ENCODE measurements at regions not wholly inside any gene's neighbourhood (a gene's known extent, or its start where the extent isn't known, plus 50 kb on each side); places are given as distances from the start of the nearest gene placed in this dataset.

DNA sequence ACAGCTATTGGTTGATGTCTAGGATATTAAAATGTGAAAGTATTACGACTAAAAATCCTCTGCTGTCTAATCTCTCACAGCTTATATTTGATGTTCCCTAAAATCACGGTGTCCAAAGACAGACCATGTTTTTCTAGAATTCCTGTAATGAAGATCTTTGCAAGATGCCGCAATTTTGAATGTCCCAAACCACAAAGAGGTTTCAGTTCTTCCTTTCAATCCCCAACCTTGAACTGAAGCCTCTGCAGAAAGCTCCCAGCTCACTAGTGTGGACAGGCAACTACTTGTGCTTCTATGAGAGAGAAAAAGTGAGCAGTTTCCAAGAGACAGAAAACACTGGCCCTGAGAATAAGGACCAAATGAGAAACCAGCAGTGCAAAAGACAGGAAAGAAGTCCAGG lies 370.1 kb downstream of the FOXA2 start:
- intact Hi-C loops (cut with DNase I, micrococcal nuclease): no loop called here
- H3K4me1 ChIP-seq (ENCODE audit: low read depth): no peaks in the 10 kb centered on the region
- no peak for ATAC-seq
- no peak for DNase-seq
- no peaks in the 10 kb centered on the region for H3K36me3 ChIP-seq (ENCODE audit: low read depth)
- TF ChIP-seq, protein P1, sequence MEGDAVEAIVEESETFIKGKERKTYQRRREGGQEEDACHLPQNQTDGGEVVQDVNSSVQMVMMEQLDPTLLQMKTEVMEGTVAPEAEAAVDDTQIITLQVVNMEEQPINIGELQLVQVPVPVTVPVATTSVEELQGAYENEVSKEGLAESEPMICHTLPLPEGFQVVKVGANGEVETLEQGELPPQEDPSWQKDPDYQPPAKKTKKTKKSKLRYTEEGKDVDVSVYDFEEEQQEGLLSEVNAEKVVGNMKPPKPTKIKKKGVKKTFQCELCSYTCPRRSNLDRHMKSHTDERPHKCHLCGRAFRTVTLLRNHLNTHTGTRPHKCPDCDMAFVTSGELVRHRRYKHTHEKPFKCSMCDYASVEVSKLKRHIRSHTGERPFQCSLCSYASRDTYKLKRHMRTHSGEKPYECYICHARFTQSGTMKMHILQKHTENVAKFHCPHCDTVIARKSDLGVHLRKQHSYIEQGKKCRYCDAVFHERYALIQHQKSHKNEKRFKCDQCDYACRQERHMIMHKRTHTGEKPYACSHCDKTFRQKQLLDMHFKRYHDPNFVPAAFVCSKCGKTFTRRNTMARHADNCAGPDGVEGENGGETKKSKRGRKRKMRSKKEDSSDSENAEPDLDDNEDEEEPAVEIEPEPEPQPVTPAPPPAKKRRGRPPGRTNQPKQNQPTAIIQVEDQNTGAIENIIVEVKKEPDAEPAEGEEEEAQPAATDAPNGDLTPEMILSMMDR (IDR thresholded peaks at IDR 0.05): no peak
- no peaks in the 10 kb centered on the region for H3K9me3 ChIP-seq
- no peak overlapping the region for H3K4me3 ChIP-seq

DNA sequence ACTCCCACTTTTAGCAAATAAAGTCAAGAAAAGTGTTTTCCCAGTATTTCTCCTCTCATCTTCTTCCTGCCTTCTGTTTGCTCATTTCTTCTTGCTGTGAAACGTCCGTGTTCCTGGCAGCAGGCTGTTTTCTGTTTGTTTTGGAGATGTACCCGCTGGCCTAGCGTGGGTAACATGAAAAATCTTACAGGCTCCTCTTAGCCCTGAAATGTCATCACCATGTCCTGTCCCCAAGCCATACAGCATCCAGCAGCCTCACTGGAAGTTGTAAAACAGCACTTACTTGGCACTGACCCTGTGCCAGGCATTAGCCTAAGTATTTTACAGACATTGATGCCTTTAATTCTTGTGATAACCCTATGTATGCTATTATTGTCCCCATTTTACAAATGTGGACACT lies 371.1 kb downstream of the FOXA2 start:
- Histone ChIP-seq H3K36me3 (ENCODE audit: low read depth) (no peaks in the 10 kb centered on the region), H3K4me1 (ENCODE audit: low read depth) (no peaks in the 10 kb centered on the region), H3K9me3 (no peaks in the 10 kb centered on the region), H3K4me3 (no peak overlapping the region)
- no peak for ATAC-seq
- intact Hi-C loops (cut with DNase I, micrococcal nuclease): no loop called here
- TF ChIP-seq, protein P1 (IDR thresholded peaks at IDR 0.05): no peak
- no peak for DNase-seq

DNA sequence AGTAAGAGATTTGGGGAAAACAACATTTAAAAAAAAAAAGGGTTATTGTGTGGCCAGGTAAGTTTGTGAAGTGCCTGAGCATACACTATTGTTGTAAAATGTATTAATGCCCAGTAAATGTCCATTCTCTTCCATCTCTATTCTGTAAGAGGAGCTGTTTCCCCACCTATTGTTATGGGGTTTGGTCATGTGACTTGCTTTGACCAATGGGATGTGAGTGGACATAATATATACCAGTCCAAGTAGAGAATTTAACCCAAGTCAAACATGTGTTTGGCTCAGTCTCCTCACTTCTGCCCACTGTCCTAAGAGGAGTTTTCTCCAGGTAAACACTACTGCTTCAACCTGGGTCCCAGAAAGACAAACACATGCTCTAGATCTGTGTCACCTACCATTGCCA lies 377.1 kb downstream of the FOXA2 start:
- Histone ChIP-seq H3K4me3 (no peak overlapping the region), H3K4me1 (ENCODE audit: low read depth) (no peaks in the 10 kb centered on the region), H3K9me3 (no peaks in the 10 kb centered on the region), H3K36me3 (ENCODE audit: low read depth) (no peaks in the 10 kb centered on the region)
- DNase-seq (no peak), ATAC-seq (no peak)
- TF ChIP-seq, protein P1 (IDR thresholded peaks at IDR 0.05): no peak
- intact Hi-C loops (cut with DNase I, micrococcal nuclease): no loop called here

DNA sequence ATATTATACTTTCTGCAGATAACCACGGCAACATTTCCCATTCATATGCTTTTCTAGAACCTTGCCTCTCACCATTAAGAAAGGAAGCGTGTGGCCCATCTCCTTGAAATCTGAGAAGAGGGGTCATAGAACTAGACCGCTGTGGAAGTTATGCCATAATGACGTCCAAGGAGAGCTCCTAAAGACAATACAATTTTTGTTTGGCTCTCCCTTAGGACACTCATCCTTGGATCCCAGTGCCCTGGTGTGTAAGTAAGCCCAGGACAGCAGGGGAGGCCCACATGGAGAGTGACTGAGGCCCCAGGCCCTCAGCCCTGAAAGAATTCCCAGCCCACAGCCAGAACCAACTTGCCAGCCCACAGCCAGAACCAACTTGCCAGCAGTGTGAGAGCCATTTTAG lies 379.6 kb downstream of the FOXA2 start:
- Histone ChIP-seq H3K9me3 (no peaks in the 10 kb centered on the region), H3K4me1 (ENCODE audit: low read depth) (no peaks in the 10 kb centered on the region), H3K4me3 (no peak overlapping the region), H3K36me3 (ENCODE audit: low read depth) (no peaks in the 10 kb centered on the region)
- TF ChIP-seq, protein P1 (IDR thresholded peaks at IDR 0.05): no peak
- intact Hi-C loops (cut with DNase I, micrococcal nuclease): no loop called here
- no peak for ATAC-seq
- no peak for DNase-seq

DNA sequence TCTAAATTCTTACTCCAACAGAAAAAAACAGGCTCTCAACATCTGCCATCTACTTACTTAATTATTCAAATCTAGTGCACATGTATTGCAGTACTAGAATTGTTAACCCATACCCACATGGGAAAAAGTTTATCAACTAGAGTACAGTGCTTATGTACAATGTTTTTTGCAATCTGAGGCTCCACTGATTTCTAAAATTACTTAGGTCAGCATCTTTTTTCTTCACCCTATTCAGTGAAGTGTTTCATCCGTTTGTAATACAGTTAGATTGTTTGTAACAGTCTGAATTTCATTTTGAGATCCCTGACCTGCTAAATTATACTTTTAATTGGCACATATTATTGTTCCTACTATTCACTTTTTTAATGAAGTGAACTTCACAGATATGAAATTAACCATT lies 402.2 kb downstream of the FOXA2 start:
- TF ChIP-seq, protein P1 (IDR thresholded peaks at IDR 0.05): no peak
- Histone ChIP-seq H3K4me1 (ENCODE audit: low read depth) (no peaks in the 10 kb centered on the region), H3K4me3 (no peak overlapping the region), H3K9me3 (no peaks in the 10 kb centered on the region), H3K36me3 (ENCODE audit: low read depth) (no peaks in the 10 kb centered on the region)
- ATAC-seq (no peak), DNase-seq (no peak)
- intact Hi-C loops (cut with DNase I, micrococcal nuclease): no loop called here

DNA sequence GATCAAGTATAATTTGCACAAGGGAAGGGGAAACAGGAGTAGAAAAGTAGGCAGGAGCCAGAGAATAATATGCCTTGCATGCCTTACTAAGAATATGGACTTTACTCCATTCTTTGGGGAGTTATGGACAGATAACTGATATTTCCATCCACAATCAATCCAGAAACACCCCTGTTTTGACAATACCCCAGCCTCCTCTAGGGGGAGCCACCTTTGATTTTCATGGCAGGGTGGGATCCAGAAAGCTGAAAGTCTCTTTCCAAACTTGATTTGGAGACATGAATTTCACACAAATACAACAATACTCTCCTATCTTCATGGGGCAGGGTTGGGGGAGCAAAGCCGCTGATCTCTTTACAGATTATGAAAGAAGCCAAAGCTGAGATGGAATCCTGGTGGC lies 404.1 kb downstream of the FOXA2 start:
- intact Hi-C loops (cut with DNase I, micrococcal nuclease): no loop called here
- Histone ChIP-seq H3K36me3 (ENCODE audit: low read depth) (no peaks in the 10 kb centered on the region), H3K4me3 (no peak overlapping the region), H3K4me1 (ENCODE audit: low read depth) (no peaks in the 10 kb centered on the region), H3K9me3 (no peaks in the 10 kb centered on the region)
- ATAC-seq (no peak), DNase-seq (no peak)
- TF ChIP-seq, protein P1 (IDR thresholded peaks at IDR 0.05): no peak
